ENCODE measurements at regions not wholly inside any gene's neighbourhood (a gene's known extent, or its start where the extent isn't known, plus 50 kb on each side); places are given as distances from the start of the nearest gene placed in this dataset.
"Not testable (repeated sequence)": the region's sequence is repeated elsewhere in the genome, so short reads cannot be mapped to it uniquely, and the experiment has no call there.

- DNase-seq (ENCODE audit: low read depth, low spot score) = no peak
Observed at GRCh38 chr2:11877764-11878163, 131.3 kb downstream of the LPIN1 start.

- DNase-seq (ENCODE audit: low read depth, low spot score) = not testable (repeated sequence)
Observed at GRCh38 chr2:11885253-11885652, 138.8 kb downstream of the LPIN1 start.

DNA sequence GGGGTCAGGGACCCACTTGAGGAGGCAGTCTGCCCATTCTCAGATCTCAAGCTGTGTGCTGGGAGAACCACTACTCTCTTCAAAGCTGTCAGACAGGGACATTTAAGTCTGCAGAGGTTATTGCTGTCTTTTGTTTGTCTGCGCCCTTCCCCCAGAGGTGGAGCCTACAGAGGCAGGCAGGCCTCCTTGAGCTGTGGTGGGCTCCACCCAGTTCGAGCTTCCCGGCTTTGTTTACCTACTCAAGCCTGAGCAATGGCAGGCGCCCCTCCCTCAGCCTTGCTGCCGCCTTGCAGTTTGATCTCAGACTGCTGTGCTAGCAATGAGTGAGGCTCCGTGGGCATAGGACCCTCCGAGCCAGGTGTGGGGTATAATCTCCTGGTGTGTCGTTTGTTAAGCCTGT, 140.5 kb downstream of the LPIN1 start:
- not testable (repeated sequence) for DNase-seq (ENCODE audit: low read depth, low spot score)

GRCh38 chr2:11889101-11889850, 142.8 kb downstream of the LPIN1 start:
- DNase-seq (ENCODE audit: low read depth, low spot score) = no peak

DNA sequence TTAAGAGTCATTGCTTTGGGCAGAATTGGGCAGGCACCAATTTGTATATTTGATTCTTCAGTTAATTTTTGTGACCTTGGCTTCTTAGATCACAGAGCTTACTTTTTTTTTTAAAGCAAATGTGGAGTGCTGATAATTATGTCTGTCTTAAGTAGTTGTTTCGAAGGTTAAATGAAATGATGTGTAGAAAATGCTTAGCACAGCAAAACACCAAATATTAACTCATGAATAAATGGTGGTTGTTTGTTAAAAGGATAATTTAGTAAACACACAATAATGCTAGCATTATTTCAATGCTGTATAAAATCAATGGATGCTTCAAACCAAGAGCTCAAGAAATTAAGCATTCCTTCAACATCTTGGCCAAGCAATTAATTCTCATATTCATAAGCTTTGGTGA, 143.4 kb downstream of the LPIN1 start:
- no peak for DNase-seq (ENCODE audit: low read depth, low spot score)

GRCh38 chr2:11891028-11891427, 144.6 kb downstream of the LPIN1 start:
- DNase-seq (ENCODE audit: low read depth, low spot score) = no peak

- DNase-seq (ENCODE audit: low read depth, low spot score) = no peak
Observed at GRCh38 chr2:11891671-11892440, 145.4 kb downstream of the LPIN1 start.

DNA sequence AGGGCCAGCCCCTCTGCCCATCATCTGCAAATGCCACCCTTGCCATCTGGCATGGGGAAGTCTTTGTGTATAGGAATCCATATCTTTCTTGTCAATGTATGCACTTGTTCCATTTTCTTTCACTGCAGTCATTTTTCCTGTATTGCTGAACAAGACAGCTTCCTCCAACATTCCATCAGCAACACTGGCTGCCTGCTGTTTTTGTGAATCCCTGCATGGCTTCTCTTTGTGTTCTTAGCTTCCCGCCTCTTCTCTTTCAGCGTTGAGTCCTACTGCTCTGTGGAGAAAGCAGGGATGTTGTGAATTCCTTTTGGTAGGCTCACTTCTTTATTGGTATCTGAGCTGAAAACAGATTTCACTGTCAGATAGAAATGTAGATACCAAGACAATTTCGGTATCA, 150.0 kb downstream of the LPIN1 start:
- no peak for DNase-seq (ENCODE audit: low read depth, low spot score)

DNA sequence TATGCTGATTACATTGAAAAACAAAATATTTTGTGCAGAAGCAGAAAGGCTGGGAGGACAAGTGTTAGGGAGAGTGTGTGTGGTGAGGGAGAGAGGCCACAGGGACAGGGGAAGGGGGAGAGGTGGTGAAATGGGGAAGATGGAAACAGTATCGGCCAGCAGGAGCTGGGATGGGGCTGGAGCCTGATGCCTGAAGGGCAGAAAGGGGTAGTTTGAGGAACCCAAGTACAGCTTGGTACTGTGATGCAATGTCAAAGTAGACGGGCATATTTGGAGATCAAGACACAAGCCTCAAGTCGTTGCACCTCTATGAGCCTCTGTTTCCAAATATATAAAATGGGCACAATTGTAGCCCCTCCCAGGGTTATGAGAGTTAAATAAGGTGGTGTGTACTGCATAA, 152.1 kb downstream of the LPIN1 start:
- DNase-seq (ENCODE audit: low read depth, low spot score) = no peak

GRCh38 chr2:11899264-11899818, 152.9 kb downstream of the LPIN1 start:
- DNase-seq (ENCODE audit: low read depth, low spot score) = no peak

DNA sequence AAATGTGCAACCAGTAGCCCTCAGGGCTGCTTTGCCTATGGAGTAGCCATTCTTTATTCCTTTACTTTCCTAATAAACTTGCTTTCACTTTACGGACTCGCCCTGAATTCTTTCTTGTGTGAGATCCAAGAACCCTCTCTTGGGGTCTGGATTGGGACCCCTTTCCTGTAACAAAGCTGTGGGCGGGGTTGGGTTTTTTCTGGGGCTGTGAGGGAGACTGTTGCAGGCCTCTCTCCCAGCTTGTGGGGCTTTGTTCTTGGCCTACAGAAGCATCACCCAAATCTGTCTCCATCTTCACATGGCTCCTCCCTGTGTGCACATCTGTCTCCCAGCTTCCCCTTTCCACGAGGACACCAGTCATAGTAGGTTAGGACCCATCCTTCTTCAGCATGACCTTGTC, 154.5 kb downstream of the LPIN1 start:
- not testable (repeated sequence) for DNase-seq (ENCODE audit: low read depth, low spot score)

DNA sequence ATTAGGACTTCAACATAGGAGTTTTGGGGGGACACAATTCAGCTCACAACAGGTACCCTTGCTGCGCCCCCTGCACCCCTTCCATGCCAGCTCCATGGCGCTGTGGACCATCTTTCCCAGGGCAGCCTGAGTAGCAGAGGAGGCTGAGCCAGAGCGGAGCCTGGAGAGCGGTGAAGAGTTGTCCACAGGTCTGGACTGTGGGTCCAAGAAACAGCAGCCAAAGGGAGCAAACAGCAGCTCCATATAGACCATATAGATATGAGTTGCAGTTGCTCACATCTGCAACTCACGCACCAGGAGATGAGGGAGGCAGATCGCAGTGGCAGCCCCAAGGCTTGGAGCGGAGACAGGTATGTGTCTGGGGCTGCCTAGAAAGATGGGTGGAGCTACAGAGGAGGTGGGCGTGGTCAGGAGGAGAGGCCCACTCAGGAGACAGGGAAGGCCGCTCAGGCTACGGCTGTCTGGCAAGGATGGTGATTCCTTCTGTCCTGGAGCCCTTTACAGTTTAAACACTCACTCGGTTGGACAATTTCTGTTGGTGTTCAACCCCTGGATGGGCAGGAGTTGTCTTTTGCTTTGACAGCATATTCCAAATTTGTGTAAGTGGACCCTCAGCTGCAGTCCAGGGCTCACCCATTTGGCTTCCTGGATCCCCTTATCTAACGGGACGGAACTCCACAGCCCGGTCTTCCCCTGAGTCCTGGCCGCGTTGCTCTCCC, 155.1 kb downstream of the LPIN1 start:
- no peak for DNase-seq (ENCODE audit: low read depth, low spot score)

GRCh38 chr2:11903085-11903606, 156.7 kb downstream of the LPIN1 start:
- no peak for DNase-seq (ENCODE audit: low read depth, low spot score)

- DNase-seq (ENCODE audit: low read depth, low spot score) = no peak
Observed at GRCh38 chr2:11904029-11904428, 157.6 kb downstream of the LPIN1 start.

DNA sequence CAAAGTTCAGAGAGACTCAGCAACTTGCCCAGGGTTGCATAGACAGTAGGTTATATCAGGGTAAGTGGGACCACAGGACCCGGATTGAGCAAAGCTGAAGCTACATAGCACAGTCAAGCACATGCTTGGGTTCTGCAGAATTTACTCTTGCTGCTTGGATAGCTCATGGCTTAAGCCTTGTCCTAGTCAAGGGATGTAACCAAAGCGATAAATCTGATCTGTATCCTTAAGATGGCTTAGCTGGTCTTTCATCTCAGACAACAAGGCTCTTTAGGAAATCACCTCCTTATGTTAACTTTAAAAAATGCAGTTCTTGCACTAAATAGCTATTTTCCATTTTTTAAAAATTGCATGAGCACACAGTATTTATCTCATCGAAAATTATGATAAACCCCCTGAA, 158.5 kb downstream of the LPIN1 start:
- no peak for DNase-seq (ENCODE audit: low read depth, low spot score)

GRCh38 chr2:11907190-11907589, 160.8 kb downstream of the LPIN1 start:
- DNase-seq (ENCODE audit: low read depth, low spot score) = no peak

GRCh38 chr2:11910971-11911370, 164.5 kb downstream of the LPIN1 start:
- DNase-seq (ENCODE audit: low read depth, low spot score) = no peak

DNA sequence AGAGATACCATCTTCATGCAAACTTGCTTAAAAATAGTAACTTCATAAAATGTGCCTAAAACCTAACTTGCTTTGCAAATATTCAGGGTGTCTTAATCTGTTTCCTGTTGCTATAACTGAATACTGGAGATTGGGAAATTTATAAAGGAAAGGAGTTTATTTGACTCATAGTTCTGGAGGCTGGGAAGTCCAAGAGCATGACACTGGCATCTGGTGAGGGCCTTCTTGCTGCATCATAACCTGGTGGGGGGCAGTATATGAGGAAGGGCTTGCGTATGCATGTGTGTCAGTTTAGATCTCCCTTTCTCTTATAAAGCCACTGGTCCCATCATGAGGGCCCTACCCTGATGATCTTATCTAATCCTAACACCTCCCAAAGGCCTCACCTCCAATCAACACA, 166.5 kb downstream of the LPIN1 start:
- DNase-seq (ENCODE audit: low read depth, low spot score) = no peak

DNA sequence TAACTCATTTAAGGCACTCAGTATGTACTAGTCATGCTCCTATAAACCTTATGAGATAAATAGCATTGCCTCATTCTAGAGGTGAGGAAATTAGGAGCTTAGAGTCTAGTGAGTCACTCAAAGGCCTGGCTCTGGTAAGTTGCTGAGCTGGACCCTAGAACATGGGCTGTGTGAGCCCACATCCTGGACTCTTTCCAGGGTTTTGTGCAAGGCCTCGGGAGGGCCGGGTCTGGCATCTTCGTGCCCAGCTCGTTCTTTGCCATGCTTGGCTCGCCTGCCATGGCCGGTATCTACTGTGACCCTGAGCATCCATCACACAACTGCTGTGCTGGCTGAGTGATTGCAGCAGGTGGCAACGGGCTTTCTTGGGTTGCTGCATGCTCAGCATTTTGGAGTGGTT, 168.0 kb downstream of the LPIN1 start:
- DNase-seq (ENCODE audit: low read depth, low spot score) = no peak

GRCh38 chr2:11915650-11916049, 169.2 kb downstream of the LPIN1 start:
- DNase-seq (ENCODE audit: low read depth, low spot score) = no peak

DNA sequence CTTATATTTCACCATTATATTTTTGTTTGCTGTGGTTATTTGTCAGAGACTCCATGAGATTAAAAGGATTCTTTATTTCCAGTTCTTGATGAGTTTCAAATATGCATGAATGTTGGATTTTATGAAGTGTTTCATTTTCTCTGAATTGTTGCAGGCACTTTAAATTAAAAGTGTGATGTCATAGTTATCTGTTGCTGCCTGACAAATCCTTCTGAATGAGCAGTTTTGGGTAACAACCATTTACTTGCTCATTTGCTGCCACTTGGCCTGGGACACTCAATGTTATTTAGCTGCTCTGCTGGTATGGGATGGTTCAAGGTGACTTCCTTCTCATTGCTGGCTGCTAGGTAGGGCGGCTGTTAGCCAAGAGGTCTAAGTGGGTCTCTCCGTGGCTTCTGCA, 173.5 kb downstream of the LPIN1 start:
- no peak for DNase-seq (ENCODE audit: low read depth, low spot score)

- no peak for DNase-seq (ENCODE audit: low read depth, low spot score)
Observed at GRCh38 chr2:11920993-11921583, 174.7 kb downstream of the LPIN1 start.
